SK-N-SH (cell line): ENCODE measurements at regions not wholly inside any gene's neighbourhood (a gene's known extent, or its start where the extent isn't known, plus 50 kb on each side); places are given as distances from the start of the nearest gene placed in this dataset.

Experiments used
- CTCF ChIA-PET: fragments of 300-600, 350-600 bp; formaldehyde crosslinking; extraction: SDS; loops from one replicate; lab custom pipeline; 2021; lab: Yijun Ruan, JAX
- POLR2A ChIA-PET: fragments of 350-600 bp; sonication (Branson Sonifier 250); formaldehyde crosslinking; extraction: SDS; loops from one replicate; lab custom pipeline; 2020; ENCODE audit warnings: antibody characterized with exemption, inconsistent platforms; lab: Yijun Ruan, JAX
- DNase-seq: peaks from one replicate; pipeline ENCODE4 v3.0.0; 2012
- H2AFZ ChIP-seq: fragments of 200-600 bp; sonication (generic); 2 replicates; pipeline ENCODE4 v1.8.1; 2016; ENCODE audit warnings: antibody characterized with exemption, mild to moderate bottlenecking, low read depth
- H3F3A ChIP-seq: fragments of 200-600 bp; sonication (generic); replicated peaks from 2 replicates; pipeline ENCODE3; 2016; ENCODE audit warnings: antibody characterized with exemption, mild to moderate bottlenecking; ENCODE audit not compliant: insufficient read depth
- H3K27ac ChIP-seq, 2 experiments: fragments of 200-500 bp in 1 of 2; fragments of 200-600 bp in 1 of 2; sonication (Bioruptor generic) in 1 of 2; sonication (generic), shearing (Covaris generic) in 1 of 2; 2 replicates each; pipeline versions ENCODE4 v1.5.1 to v1.6.1; 2014 to 2016; ENCODE audit warnings: low read depth in 2 of 2, inconsistent platforms in 1 of 2, low read length in 1 of 2, mild to moderate bottlenecking in 1 of 2, mixed read lengths in 1 of 2
- H3K27me3 ChIP-seq: fragments of 200-600 bp; sonication (generic), shearing (Covaris generic); 2 replicates; pipeline ENCODE4 v1.6.1; 2016; ENCODE audit warnings: mixed run types; ENCODE audit not compliant: insufficient read depth
- H3K36me3 ChIP-seq, 2 experiments: fragments of 200-500 bp in 1 of 2; fragments of 200-600 bp in 1 of 2; sonication (Bioruptor generic) in 1 of 2; sonication (generic) in 1 of 2; replicated peaks in 1 of 2; 2 replicates each; pipeline versions ENCODE3 to v1.5.1; 2014 to 2016; ENCODE audit warnings: low read length in 1 of 2, mild to moderate bottlenecking in 1 of 2; ENCODE audit not compliant: insufficient read depth in 2 of 2, control insufficient read depth in 1 of 2
- H3K4me1 ChIP-seq, 2 experiments: fragments of 200-500 bp in 1 of 2; fragments of 200-600 bp in 1 of 2; sonication (Bioruptor generic) in 1 of 2; sonication (generic), shearing (Covaris generic) in 1 of 2; 2 replicates each; pipeline versions ENCODE4 v1.5.1 to v1.6.1; 2014 to 2016; ENCODE audit warnings: low read depth in 1 of 2, low read length in 1 of 2, mixed run types in 1 of 2; ENCODE audit not compliant: insufficient read depth in 2 of 2, control insufficient read depth in 1 of 2
- H3K4me2 ChIP-seq: fragments of 200-600 bp; sonication (generic), shearing (Covaris generic); 2 replicates; pipeline ENCODE4 v1.6.1; 2017; ENCODE audit warnings: mixed run types
- H3K4me3 ChIP-seq, 2 experiments: fragments of 200-500 bp in 1 of 2; fragments of 200-600 bp in 1 of 2; sonication (Bioruptor generic) in 1 of 2; sonication (generic), shearing (Covaris generic) in 1 of 2; 2 replicates each; pipeline versions ENCODE4 v1.5.1 to v1.8.1; 2014 to 2016; ENCODE audit warnings: low read depth in 2 of 2, inconsistent platforms in 1 of 2, low read length in 1 of 2, mild to moderate bottlenecking in 1 of 2, mixed read lengths in 1 of 2, moderate library complexity in 1 of 2
- H3K79me2 ChIP-seq: fragments of 200-600 bp; sonication (generic); 2 replicates; pipeline ENCODE4 v1.8.1; 2017; ENCODE audit warnings: mild to moderate bottlenecking; ENCODE audit not compliant: insufficient read depth
- H3K9ac ChIP-seq: fragments of 200-600 bp; sonication (generic); 2 replicates; pipeline ENCODE4 v1.6.1; 2017; ENCODE audit warnings: mixed run types
- H3K9me2 ChIP-seq: fragments of 200-600 bp; sonication (generic); 2 replicates; pipeline ENCODE4 v1.6.1; 2017; ENCODE audit warnings: mixed run types
- H3K9me3 ChIP-seq: fragments of 200-600 bp; sonication (generic); 2 replicates; pipeline ENCODE4 v1.6.1; 2017; ENCODE audit warnings: mixed run types, mild to moderate bottlenecking, moderate library complexity
- H4K20me1 ChIP-seq: fragments of 200-600 bp; sonication (generic); 2 replicates; pipeline ENCODE4 v1.6.1; 2017; ENCODE audit warnings: mild to moderate bottlenecking, mixed run types; ENCODE audit not compliant: insufficient read depth
- FOXJ3 ChIP-seq: sonication (generic); formaldehyde crosslinking; IDR thresholded peaks from 2 replicates; pipeline ENCODE4 v1.5.1; 2020; ENCODE audit warnings: mild to moderate bottlenecking, missing genetic modification reagents
- GABPA ChIP-seq: IDR thresholded peaks from 2 replicates; pipeline ENCODE4 v1.4.0; 2012; ENCODE audit warnings: low read depth, mild to moderate bottlenecking
- GATA2 ChIP-seq: sonication (generic); formaldehyde crosslinking; IDR thresholded peaks from 2 replicates; pipeline ENCODE4 v1.5.0; 2020; ENCODE audit warnings: mild to moderate bottlenecking, missing genetic modification reagents
- MAX ChIP-seq: IDR thresholded peaks from 2 replicates; pipeline ENCODE4 v1.4.0; 2012; ENCODE audit warnings: low read depth
- MEF2A ChIP-seq: IDR thresholded peaks from 2 replicates; pipeline ENCODE4 v1.4.0; 2012; ENCODE audit warnings: low read depth, borderline replicate concordance
- NRF1 ChIP-seq: IDR thresholded peaks from 2 replicates; pipeline ENCODE4 v1.6.1; 2012; ENCODE audit warnings: low read depth, mild to moderate bottlenecking, low read length
- POLR2AphosphoS5 ChIP-seq: IDR thresholded peaks from 2 replicates; pipeline ENCODE4 v1.6.1; 2012; ENCODE audit warnings: low read depth, low read length
- RFX5 ChIP-seq: IDR thresholded peaks from 2 replicates; pipeline ENCODE4 v1.6.1; 2012; ENCODE audit warnings: mild to moderate bottlenecking, improper control_type of control experiment, low read length
- SMC3 ChIP-seq: IDR thresholded peaks from 2 replicates; pipeline ENCODE4 v1.6.1; 2012; ENCODE audit warnings: low read depth, low read length, improper control_type of control experiment
- USF1 ChIP-seq: IDR thresholded peaks from 2 replicates; pipeline ENCODE4 v1.4.0; 2012; ENCODE audit warnings: low read depth, borderline replicate concordance
- USF2 ChIP-seq: fragments of 150-350 bp; IDR thresholded peaks from 2 replicates; pipeline ENCODE4 v1.6.1; 2017; ENCODE audit warnings: antibody characterized with exemption, low read length, low read depth, borderline replicate concordance
- WGBS: methylation state at CpG from one replicate; pipeline ENCODE4 v1.1.6; 2017; ENCODE audit warnings: low lambda C conversion rate; 5-methylcytosine and 5-hydroxymethylcytosine counted together
- TF ChIP-seq, protein P1 (sequence below): IDR thresholded peaks from 2 replicates; pipeline ENCODE4 v1.4.0; 2012; ENCODE audit warnings: low read depth, borderline replicate concordance
- TF ChIP-seq, protein P2 (sequence below): IDR thresholded peaks from 2 replicates; pipeline ENCODE4; 2012
- TF ChIP-seq, protein P3 (sequence below): fragments of 150-350 bp; IDR thresholded peaks from 2 replicates; pipeline ENCODE4 v1.6.1; 2016; ENCODE audit warnings: mild to moderate bottlenecking, low read depth, low read length

DNA sequence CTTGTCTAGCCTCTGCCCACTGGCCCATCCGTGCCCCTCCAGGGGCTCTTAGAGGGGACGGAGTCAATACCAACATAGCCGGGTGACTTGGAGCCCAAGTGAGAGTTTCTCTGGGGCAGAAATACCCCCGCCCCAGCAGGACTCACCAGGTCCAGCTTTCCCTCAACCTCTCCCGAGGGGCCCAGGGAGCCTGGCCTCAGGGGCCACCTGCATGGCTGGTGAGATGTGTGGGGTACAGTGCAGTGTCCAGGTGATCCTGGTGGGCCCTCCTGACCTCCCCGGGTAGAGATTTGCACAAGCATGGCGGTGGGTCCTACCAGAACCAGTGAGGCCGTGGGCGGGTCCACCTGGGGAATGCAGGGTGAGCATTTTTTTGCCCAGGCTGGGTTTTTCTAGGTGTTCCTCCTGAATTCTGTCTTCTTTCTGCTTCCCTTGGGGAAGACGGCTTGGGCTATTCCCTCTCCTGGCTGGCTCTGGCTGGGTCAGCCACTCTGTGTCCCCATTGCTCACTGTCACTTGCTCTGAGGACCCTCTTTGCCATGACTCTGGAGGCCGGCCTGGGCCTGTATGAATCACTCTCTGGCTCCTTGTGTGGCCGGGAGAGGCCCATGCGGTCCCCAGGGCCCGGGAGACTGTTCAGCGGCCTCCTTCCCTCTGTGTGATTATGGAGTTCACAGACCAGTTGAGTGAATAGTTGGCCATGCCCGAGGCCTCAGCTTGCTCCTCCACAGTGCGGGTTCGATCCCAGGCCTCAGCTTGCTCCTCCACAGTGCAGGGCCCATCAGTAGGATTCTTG, 71.0 kb upstream of the NKX1-1 start:
- POLR2A ChIA-PET, result no interaction called here
- Histone ChIP-seq H3F3A (no peaks in the 10 kb centered on the region), H3K9me2 (no peaks in the 10 kb centered on the region), H3K4me3 (no peak overlapping the region), H2AFZ (no peak overlapping the region), H3K9ac (no peak overlapping the region), H3K27me3 (peaks cover 4% of the 10 kb centered on the region; the same call in 1 of the 2 replicates), H3K27ac (no peak overlapping the region), H3K9me3 (peaks cover 4% of the 10 kb centered on the region; the same call in 1 of the 2 replicates), H3K79me2 (no peaks in the 10 kb centered on the region), H3K36me3 (no peaks in the 10 kb centered on the region), H4K20me1 (no peaks in the 10 kb centered on the region), H3K4me1 (no peaks in the 10 kb centered on the region), H3K4me2 (no peak overlapping the region)
- CTCF ChIA-PET, result no interaction called here
- peak; percentile 3 for DNase-seq
- TF ChIP-seq MAX, result no peak
- WGBS, result 25% methylated on average over 10 of the region's 18 CpGs

GRCh38 chr4:1476140-1476513, 69.9 kb upstream of the NKX1-1 start:
- H3K4me2 ChIP-seq, result no peak overlapping the region
- POLR2A ChIA-PET, result no interaction called here
- no peak overlapping the region for H3K4me3 ChIP-seq
- no peak for TF ChIP-seq FOXJ3
- TF ChIP-seq SMC3, result no peak
- TF ChIP-seq MEF2A, result no peak
- TF ChIP-seq, protein P1, sequence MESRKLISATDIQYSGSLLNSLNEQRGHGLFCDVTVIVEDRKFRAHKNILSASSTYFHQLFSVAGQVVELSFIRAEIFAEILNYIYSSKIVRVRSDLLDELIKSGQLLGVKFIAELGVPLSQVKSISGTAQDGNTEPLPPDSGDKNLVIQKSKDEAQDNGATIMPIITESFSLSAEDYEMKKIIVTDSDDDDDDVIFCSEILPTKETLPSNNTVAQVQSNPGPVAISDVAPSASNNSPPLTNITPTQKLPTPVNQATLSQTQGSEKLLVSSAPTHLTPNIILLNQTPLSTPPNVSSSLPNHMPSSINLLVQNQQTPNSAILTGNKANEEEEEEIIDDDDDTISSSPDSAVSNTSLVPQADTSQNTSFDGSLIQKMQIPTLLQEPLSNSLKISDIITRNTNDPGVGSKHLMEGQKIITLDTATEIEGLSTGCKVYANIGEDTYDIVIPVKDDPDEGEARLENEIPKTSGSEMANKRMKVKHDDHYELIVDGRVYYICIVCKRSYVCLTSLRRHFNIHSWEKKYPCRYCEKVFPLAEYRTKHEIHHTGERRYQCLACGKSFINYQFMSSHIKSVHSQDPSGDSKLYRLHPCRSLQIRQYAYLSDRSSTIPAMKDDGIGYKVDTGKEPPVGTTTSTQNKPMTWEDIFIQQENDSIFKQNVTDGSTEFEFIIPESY, result no peak
- TF ChIP-seq, protein P2, sequence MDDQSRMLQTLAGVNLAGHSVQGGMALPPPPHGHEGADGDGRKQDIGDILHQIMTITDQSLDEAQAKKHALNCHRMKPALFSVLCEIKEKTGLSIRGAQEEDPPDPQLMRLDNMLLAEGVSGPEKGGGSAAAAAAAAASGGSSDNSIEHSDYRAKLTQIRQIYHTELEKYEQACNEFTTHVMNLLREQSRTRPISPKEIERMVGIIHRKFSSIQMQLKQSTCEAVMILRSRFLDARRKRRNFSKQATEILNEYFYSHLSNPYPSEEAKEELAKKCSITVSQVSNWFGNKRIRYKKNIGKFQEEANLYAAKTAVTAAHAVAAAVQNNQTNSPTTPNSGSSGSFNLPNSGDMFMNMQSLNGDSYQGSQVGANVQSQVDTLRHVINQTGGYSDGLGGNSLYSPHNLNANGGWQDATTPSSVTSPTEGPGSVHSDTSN, result no peak
- TF ChIP-seq NRF1, result no peak
- TF ChIP-seq POLR2AphosphoS5, result no peak
- TF ChIP-seq RFX5, result no peak
- no peak for TF ChIP-seq GATA2 (CRISPR knock-in tag)
- TF ChIP-seq GABPA, result no peak
- no peak for TF ChIP-seq USF1
- TF ChIP-seq, protein P3, sequence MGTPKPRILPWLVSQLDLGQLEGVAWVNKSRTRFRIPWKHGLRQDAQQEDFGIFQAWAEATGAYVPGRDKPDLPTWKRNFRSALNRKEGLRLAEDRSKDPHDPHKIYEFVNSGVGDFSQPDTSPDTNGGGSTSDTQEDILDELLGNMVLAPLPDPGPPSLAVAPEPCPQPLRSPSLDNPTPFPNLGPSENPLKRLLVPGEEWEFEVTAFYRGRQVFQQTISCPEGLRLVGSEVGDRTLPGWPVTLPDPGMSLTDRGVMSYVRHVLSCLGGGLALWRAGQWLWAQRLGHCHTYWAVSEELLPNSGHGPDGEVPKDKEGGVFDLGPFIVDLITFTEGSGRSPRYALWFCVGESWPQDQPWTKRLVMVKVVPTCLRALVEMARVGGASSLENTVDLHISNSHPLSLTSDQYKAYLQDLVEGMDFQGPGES, result no peak
- TF ChIP-seq USF2, result no peak
- TF ChIP-seq, all 33 proteins: peak for 0
- Histone ChIP-seq H3K36me3 (no peaks in the 10 kb centered on the region), H3K9me2 (no peaks in the 10 kb centered on the region), H3F3A (no peaks in the 10 kb centered on the region), H4K20me1 (no peaks in the 10 kb centered on the region), H2AFZ (no peak overlapping the region), H3K9me3 (no peaks in the 10 kb centered on the region), H3K79me2 (no peaks in the 10 kb centered on the region), H3K27ac (no peak overlapping the region), H3K4me1 (no peaks in the 10 kb centered on the region), H3K9ac (no peak overlapping the region), H3K27me3 (peaks cover 15% of the 10 kb centered on the region)
- CTCF ChIA-PET, result no interaction called here
- WGBS, result 87% methylated on average over 2 of the region's 2 CpGs
- no peak for DNase-seq
